PFSK-1 (cell line): ENCODE measurements at regions not wholly inside any gene's neighbourhood (a gene's known extent, or its start where the extent isn't known, plus 50 kb on each side); places are given as distances from the start of the nearest gene placed in this dataset.

ENCODE experiments used
- FOXP2 ChIP-seq: optimal IDR thresholded peaks from 2 replicates; pipeline ENCODE3; 2011; ENCODE audit warnings: borderline replicate concordance, control low read depth, inconsistent platforms; ENCODE audit not compliant: insufficient read depth; ENCODE audit errors: extremely low read length, extremely low read depth
- POLR2AphosphoS5 ChIP-seq: IDR thresholded peaks from 2 replicates; pipeline ENCODE4 v1.6.1; 2012; ENCODE audit warnings: low read depth, mild to moderate bottlenecking, control low read depth, low read length, moderate library complexity
- SIN3A ChIP-seq: IDR thresholded peaks from 2 replicates; pipeline ENCODE4 v1.6.1; 2012; ENCODE audit warnings: mild to moderate bottlenecking, low read length, moderate library complexity, borderline replicate concordance; ENCODE audit not compliant: insufficient read depth
- TAF1 ChIP-seq: IDR thresholded peaks from 2 replicates; pipeline ENCODE4 v1.6.1; 2012; ENCODE audit warnings: low read length, control low read depth, borderline replicate concordance; ENCODE audit not compliant: insufficient read depth
- TF ChIP-seq, protein P1 (sequence below), 2 experiments: IDR thresholded peaks; 2 replicates each; pipeline versions ENCODE4 v1.6.1 to v1.8.0; 2011 to 2012; ENCODE audit warnings: low read depth in 2 of 2, low read length in 2 of 2, control low read depth in 1 of 2, inconsistent platforms in 1 of 2, mild to moderate bottlenecking in 1 of 2, moderate library complexity in 1 of 2; ENCODE audit not compliant: insufficient read depth in 1 of 2

GRCh38 chr4:180253419-180253818 is 1989.8 kb upstream of the TENM3 start:
- TF ChIP-seq, protein P1, sequence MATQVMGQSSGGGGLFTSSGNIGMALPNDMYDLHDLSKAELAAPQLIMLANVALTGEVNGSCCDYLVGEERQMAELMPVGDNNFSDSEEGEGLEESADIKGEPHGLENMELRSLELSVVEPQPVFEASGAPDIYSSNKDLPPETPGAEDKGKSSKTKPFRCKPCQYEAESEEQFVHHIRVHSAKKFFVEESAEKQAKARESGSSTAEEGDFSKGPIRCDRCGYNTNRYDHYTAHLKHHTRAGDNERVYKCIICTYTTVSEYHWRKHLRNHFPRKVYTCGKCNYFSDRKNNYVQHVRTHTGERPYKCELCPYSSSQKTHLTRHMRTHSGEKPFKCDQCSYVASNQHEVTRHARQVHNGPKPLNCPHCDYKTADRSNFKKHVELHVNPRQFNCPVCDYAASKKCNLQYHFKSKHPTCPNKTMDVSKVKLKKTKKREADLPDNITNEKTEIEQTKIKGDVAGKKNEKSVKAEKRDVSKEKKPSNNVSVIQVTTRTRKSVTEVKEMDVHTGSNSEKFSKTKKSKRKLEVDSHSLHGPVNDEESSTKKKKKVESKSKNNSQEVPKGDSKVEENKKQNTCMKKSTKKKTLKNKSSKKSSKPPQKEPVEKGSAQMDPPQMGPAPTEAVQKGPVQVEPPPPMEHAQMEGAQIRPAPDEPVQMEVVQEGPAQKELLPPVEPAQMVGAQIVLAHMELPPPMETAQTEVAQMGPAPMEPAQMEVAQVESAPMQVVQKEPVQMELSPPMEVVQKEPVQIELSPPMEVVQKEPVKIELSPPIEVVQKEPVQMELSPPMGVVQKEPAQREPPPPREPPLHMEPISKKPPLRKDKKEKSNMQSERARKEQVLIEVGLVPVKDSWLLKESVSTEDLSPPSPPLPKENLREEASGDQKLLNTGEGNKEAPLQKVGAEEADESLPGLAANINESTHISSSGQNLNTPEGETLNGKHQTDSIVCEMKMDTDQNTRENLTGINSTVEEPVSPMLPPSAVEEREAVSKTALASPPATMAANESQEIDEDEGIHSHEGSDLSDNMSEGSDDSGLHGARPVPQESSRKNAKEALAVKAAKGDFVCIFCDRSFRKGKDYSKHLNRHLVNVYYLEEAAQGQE (IDR thresholded peaks at IDR 0.05; ENCODE audit: insufficient read depth in 1 of 2, low read depth in 2 of 2, low read length in 2 of 2): no peak
- TF ChIP-seq TAF1 (no peak), FOXP2 (no peak), POLR2AphosphoS5 (no peak), SIN3A (no peak)

DNA sequence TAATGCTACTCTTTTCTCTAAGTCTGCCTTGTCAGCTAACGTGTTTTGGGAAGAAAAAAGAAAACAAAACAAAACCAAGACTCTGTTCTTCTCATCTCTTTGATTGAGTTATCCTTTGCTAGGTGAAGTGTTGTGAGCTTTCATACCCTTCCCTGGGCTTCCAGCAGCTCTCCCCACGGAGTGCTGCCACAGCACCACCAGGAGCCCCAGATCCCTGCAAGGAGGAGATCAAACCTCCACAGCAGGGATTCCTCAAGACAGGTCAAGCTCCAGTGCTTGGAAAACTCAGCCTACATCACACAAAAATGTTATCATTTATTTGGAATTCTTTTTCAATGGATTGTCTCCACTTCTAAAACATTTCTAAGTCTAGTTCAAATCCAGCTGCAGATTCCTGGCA is 1981.9 kb upstream of the TENM3 start:
- TF ChIP-seq, protein P1 (IDR thresholded peaks at IDR 0.05; ENCODE audit: insufficient read depth in 1 of 2, low read depth in 2 of 2, low read length in 2 of 2): no peak
- TF ChIP-seq TAF1: no peak
- no peak for TF ChIP-seq FOXP2

DNA sequence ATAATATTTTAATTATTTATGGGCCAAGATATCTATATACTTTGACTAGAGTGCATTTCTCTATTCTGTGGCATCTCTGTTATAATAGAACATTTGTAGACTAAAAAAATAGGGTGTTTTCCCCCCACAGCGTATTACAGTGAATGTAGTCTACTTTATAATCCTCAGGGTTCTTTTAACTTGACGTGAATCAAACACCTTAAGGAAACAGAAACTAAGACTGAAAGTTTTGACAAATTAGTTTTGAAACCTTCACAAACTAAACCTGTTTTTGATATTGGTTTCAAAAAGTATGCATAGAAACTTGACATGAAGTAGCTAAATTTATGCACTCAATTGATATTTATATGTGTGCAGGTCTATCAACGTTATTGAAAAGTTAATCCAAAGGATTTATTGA is 1963.1 kb upstream of the TENM3 start:
- TF ChIP-seq SIN3A: no peak
- no peak for TF ChIP-seq POLR2AphosphoS5
- TF ChIP-seq, protein P1 (IDR thresholded peaks at IDR 0.05; ENCODE audit: insufficient read depth in 1 of 2, low read depth in 2 of 2, low read length in 2 of 2): no peak
- no peak for TF ChIP-seq TAF1
- no peak for TF ChIP-seq FOXP2

- TF ChIP-seq, protein P1 (IDR thresholded peaks at IDR 0.05; ENCODE audit: insufficient read depth in 1 of 2, low read depth in 2 of 2, low read length in 2 of 2): no peak
- TF ChIP-seq FOXP2 (no peak), SIN3A (no peak), TAF1 (no peak), POLR2AphosphoS5 (no peak)
Observed at GRCh38 chr4:180280726-180281297, 1962.4 kb upstream of the TENM3 start.

DNA sequence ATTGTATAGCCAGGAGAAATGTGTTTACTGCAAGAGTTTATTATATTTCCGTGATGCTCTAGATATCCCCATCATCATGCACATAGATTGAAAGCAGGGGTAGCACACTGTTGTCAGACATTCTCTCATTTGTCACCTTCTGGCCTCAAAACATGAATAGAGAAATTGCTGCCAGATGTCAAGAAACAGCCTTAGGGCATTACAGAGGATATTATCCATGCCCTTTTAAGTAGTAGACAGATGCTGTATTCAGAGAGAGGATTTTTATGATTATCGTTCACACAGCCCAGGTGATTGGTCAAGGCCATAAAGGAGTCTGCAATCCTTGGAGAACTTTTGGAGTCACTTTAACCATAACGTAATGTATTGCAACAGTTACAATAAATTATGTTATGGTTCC is 1961.5 kb upstream of the TENM3 start:
- TF ChIP-seq, protein P1 (IDR thresholded peaks at IDR 0.05; ENCODE audit: insufficient read depth in 1 of 2, low read depth in 2 of 2, low read length in 2 of 2): no peak
- TF ChIP-seq FOXP2 (no peak), TAF1 (no peak), SIN3A (no peak), POLR2AphosphoS5 (no peak)
